ENCODE measurements at regions not wholly inside any gene's neighbourhood (a gene's known extent, or its start where the extent isn't known, plus 50 kb on each side); places are given as distances from the start of the nearest gene placed in this dataset.

DNA sequence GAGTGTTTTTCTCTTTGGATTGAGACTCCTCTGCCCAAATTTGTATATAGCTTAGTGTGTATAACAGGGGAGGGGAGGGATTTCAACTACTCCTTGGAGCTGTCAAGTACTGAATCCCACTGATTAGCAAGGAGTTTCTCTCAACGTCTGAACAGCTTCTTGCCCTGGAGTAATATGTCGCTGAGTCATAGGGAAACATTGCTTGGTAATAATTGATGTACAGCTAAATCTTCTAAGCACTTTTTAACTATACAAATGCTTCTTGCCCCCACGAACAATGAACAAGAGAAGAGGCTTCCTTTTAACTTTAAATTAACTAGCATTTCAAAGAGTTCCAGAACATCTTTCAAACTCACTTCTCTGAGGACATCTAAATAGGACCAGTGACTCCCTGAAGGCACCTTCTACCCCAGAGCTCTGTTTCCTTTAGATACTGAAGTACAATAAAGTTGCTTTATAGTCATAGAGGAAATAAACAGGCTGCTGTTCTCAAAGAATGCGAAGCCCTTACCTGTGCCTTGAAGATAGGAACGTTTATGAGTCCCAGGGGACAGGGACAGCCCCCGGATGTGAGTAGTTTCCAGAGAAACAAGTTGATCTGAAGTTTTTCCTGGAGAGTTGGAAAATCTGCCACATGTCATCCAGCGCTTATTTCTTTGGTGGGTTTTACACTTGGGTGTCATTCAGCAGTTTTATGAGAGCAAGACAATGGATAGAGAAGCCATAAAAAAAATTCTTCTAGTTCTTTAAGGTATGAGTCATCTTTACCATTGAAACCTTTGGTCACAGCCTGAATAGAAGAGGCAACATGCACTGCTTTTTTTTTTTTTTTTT lies 462.5 kb upstream of the BTBD3 start:
- DNase-seq (ENCODE audit: low read depth) = peak; percentile 35
- TF ChIP-seq, protein P1, sequence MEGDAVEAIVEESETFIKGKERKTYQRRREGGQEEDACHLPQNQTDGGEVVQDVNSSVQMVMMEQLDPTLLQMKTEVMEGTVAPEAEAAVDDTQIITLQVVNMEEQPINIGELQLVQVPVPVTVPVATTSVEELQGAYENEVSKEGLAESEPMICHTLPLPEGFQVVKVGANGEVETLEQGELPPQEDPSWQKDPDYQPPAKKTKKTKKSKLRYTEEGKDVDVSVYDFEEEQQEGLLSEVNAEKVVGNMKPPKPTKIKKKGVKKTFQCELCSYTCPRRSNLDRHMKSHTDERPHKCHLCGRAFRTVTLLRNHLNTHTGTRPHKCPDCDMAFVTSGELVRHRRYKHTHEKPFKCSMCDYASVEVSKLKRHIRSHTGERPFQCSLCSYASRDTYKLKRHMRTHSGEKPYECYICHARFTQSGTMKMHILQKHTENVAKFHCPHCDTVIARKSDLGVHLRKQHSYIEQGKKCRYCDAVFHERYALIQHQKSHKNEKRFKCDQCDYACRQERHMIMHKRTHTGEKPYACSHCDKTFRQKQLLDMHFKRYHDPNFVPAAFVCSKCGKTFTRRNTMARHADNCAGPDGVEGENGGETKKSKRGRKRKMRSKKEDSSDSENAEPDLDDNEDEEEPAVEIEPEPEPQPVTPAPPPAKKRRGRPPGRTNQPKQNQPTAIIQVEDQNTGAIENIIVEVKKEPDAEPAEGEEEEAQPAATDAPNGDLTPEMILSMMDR (IDR thresholded peaks at IDR 0.05; ENCODE audit: insufficient read depth, low read depth, low read length, missing control alignments) = no peak
- no peak overlapping the region for H3K4me3 ChIP-seq (ENCODE audit: low read depth, low read length)

DNA sequence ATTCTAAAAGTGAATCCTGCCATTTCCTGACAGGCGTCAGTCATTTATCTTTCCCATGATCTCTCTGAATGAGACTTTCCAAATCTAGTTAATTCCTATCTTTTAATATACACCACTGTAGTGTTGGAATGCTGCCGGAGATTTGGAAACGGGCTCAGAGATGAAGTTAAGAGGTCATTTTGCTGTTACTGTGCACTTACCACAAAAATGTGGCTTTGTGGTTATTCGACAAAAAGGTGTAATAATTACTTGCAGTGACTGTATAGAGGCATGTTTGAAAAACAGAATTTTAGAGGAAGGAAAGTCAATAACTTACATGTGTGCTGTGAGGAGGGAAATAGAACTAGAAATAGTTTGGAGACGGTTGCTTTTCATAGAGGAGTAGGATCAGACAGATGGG lies 460.2 kb upstream of the BTBD3 start:
- TF ChIP-seq, protein P1 (IDR thresholded peaks at IDR 0.05; ENCODE audit: insufficient read depth, low read depth, low read length, missing control alignments) = no peak
- no peak overlapping the region for H3K4me3 ChIP-seq (ENCODE audit: low read depth, low read length)
- DNase-seq (ENCODE audit: low read depth) = no peak

DNA sequence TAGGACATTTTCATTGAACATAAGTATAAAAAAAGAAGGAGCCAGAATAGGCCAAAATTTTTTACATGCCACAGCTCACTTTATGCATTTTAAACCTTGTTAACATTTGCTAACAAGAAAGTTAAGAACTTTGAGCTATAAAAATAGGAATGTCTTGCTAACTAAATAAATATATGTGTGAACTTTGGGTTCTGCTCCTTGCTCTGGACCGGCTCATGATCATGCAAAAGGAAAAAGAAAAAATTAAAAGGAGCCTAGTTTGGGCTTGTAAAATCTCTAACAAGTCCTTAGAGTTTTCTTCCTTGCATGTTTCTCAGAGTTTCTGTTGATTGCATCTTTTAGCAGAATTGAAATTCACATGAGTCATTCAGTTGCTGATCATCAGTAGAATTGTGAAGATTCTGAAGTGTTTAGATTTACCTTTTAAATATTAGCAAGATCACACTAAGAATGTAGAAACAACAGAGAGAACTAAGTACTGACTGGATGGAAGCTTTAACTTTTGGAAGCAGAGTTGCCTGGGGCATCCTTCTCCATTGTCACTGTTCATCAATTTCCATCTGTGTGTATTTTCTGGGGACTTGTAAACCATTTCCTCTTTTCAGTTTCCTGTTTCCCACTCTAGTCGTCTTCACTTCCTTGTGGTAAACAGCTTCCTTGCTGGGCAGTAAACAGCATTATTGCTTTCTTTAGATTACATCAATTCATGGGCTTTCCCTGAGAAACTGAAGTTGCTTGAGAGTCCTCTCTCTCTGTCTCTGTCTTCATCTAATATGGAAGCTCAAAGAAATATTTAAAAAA lies 458.4 kb upstream of the BTBD3 start:
- DNase-seq (ENCODE audit: low read depth) = peak; percentile 9
- no peak overlapping the region for H3K4me3 ChIP-seq (ENCODE audit: low read depth, low read length)
- TF ChIP-seq, protein P1 (IDR thresholded peaks at IDR 0.05; ENCODE audit: insufficient read depth, low read depth, low read length, missing control alignments) = no peak

DNA sequence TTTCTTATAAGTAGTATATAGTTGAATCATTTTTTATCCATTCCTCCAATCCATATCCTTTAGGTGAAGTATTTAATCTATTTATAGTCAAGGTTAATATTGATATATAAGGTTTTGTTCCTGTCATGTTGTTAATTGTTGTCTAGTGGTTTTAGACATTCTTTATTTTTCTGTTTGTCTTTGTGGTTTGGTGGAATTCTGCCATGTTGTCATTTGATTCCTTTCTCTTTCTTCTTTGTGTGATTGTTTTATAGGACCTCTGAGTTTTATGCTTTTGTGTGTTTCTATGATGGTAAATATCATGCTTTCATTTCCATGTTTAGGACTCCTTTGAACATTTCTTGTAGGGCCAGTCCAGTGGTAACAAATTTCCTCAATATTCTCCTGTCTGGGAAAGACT lies 450.3 kb upstream of the BTBD3 start:
- TF ChIP-seq, protein P1 (IDR thresholded peaks at IDR 0.05; ENCODE audit: insufficient read depth, low read depth, low read length, missing control alignments) = no peak
- no peak overlapping the region for H3K4me3 ChIP-seq (ENCODE audit: low read depth, low read length)
- DNase-seq (ENCODE audit: low read depth) = no peak

DNA sequence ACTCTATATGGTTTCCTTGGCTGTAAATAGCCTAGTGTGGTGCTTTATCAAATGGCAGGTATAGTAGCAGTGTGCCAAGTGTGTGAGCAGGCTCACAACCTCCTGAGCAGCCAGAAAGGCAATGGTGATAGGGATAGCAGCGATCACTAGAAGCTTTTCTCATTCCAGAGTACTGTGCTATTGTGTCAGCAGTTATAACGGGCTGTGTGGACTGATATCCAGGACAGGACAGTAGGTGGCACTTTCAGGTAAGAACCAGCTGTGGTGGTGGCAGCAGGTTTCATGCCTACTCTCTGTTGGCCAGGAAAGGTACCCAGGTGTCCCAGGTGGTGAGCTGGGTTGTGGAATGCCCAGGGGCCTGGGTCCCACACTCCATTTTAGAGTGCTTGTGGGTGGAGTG lies 448.8 kb upstream of the BTBD3 start:
- no peak for DNase-seq (ENCODE audit: low read depth)
- TF ChIP-seq, protein P1 (IDR thresholded peaks at IDR 0.05; ENCODE audit: insufficient read depth, low read depth, low read length, missing control alignments) = no peak
- no peak overlapping the region for H3K4me3 ChIP-seq (ENCODE audit: low read depth, low read length)

DNA sequence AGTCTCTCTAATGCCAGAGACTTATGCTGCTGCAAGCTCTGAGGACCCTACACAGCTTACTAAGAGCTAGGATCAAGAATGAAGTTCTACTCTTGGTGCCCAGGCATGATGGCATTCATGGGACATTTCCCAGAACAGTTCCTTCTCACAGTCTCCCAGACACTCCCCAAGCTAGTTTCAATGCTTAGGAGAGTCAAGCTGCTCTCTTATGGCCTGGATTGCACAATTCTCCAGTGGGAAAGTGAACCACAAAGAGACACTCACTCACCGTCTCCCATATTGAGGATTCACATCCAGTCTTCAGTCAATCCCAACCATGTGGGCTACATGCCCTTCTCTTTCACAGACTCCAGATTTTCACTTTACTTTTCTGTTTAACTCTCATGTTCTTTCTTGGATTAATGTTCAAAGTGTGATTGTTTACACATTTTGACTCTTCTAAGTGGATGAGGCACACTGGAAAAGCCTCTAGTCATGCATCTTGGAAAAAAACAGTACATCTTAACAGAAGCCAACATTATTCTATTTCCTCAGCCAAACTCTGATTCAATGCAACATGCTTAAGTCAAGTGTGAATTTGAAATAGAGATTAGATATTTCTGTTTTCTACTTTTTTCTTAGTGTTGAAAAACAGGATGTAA lies 447.8 kb upstream of the BTBD3 start:
- TF ChIP-seq, protein P1 (IDR thresholded peaks at IDR 0.05; ENCODE audit: insufficient read depth, low read depth, low read length, missing control alignments) = no peak
- DNase-seq (ENCODE audit: low read depth) = no peak

More for the DNA sequence above, 447.8 kb upstream of the BTBD3 start:
- no peak overlapping the region for H3K4me3 ChIP-seq (ENCODE audit: low read depth, low read length)
